ENCODE measurements at regions not wholly inside any gene's neighbourhood (a gene's known extent, or its start where the extent isn't known, plus 50 kb on each side); places are given as distances from the start of the nearest gene placed in this dataset.

- TF ChIP-seq EZH2 (IDR thresholded peaks at IDR 0.05; ENCODE audit: low read length) (no peak), CTCF (optimal IDR thresholded peaks at IDR 0.05 in 1 of 3, IDR thresholded peaks at IDR 0.05 in 1 of 3, conservative IDR thresholded peaks at IDR 0.05 in 1 of 3; ENCODE audit: extremely low read depth in 1 of 3, insufficient read depth in 2 of 3, low read length in 3 of 3) (no peak)
Measured at GRCh38 chr6:153568628-153569027, 437.5 kb upstream of the RGS17 start.

Measured in keratinocyte (primary cell).